ENCODE measurements at regions not wholly inside any gene's neighbourhood (a gene's known extent, or its start where the extent isn't known, plus 50 kb on each side); places are given as distances from the start of the nearest gene placed in this dataset.
A peak's percentile ranks its signal among the peaks of the same experiment; 100 is the strongest.

DNA sequence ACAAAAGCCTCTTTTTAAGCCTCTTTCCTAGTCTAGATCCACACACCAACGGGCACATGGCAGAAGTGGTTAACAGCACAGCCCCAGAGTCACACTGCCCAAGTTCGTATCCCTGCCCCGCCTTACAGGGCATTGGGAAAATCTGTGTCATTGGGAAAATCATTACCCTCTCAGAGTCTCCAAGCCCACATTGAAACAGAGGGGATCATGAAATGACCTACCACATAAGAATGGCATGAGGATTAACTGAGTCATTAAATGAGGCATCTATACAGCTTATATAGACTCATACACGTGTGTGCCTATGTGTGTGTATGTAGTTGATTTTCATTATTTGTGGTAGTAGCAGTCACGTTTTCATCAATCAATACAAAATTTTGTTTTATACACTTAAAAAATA, 469.0 kb upstream of the POU3F3 start:
- no peaks in the 10 kb centered on the region for H3K36me3 ChIP-seq (ENCODE audit: control insufficient read depth in 2 of 2, insufficient read depth in 2 of 2, low read length in 2 of 2)
- no peaks in the 10 kb centered on the region for H3K27me3 ChIP-seq (ENCODE audit: control insufficient read depth in 1 of 2, insufficient read depth in 2 of 2, low read length in 2 of 2)
- H3K9me3 ChIP-seq (ENCODE audit: control insufficient read depth in 2 of 2, low read length in 2 of 2) = peaks cover 0 to 2% of the 10 kb centered on the region in 2 donors
- no peak overlapping the region for H3K9ac ChIP-seq (ENCODE audit: low read length in 2 of 2)
- no peak overlapping the region for H3K4me3 ChIP-seq (ENCODE audit: low read length in 2 of 2)
- H3K27ac ChIP-seq (ENCODE audit: low read length) = no peak overlapping the region
- no peaks in the 10 kb centered on the region for H3K4me1 ChIP-seq (ENCODE audit: control insufficient read depth, insufficient read depth, low read length)

GRCh38 chr2:104385743-104386142, 468.2 kb upstream of the POU3F3 start:
- peaks cover 0 to 2% of the 10 kb centered on the region in 2 donors for H3K9me3 ChIP-seq (ENCODE audit: control insufficient read depth in 2 of 2, low read length in 2 of 2)
- H3K9ac ChIP-seq (ENCODE audit: low read length in 2 of 2) = no peak overlapping the region
- H3K4me3 ChIP-seq (ENCODE audit: low read length in 2 of 2) = no peak overlapping the region
- no peaks in the 10 kb centered on the region for H3K4me1 ChIP-seq (ENCODE audit: control insufficient read depth, insufficient read depth, low read length)
- H3K36me3 ChIP-seq (ENCODE audit: control insufficient read depth in 2 of 2, insufficient read depth in 2 of 2, low read length in 2 of 2) = no peaks in the 10 kb centered on the region
- H3K27me3 ChIP-seq (ENCODE audit: control insufficient read depth in 1 of 2, insufficient read depth in 2 of 2, low read length in 2 of 2) = no peaks in the 10 kb centered on the region
- H3K27ac ChIP-seq (ENCODE audit: low read length) = no peak overlapping the region

- H3K4me3 ChIP-seq (ENCODE audit: low read length in 2 of 2) = no peak overlapping the region
- H3K27me3 ChIP-seq (ENCODE audit: control insufficient read depth in 1 of 2, insufficient read depth in 2 of 2, low read length in 2 of 2) = no peaks in the 10 kb centered on the region
- no peak overlapping the region for H3K27ac ChIP-seq (ENCODE audit: low read length)
- H3K9me3 ChIP-seq (ENCODE audit: control insufficient read depth in 2 of 2, low read length in 2 of 2) = peaks cover 0 to 2% of the 10 kb centered on the region in 2 donors
- no peak overlapping the region for H3K9ac ChIP-seq (ENCODE audit: low read length in 2 of 2)
- H3K36me3 ChIP-seq (ENCODE audit: control insufficient read depth in 2 of 2, insufficient read depth in 2 of 2, low read length in 2 of 2) = no peaks in the 10 kb centered on the region
- no peaks in the 10 kb centered on the region for H3K4me1 ChIP-seq (ENCODE audit: control insufficient read depth, insufficient read depth, low read length)
These were observed 465.6 kb upstream of the POU3F3 start for GRCh38 chr2:104388296-104388695.

- H3K9ac ChIP-seq (ENCODE audit: low read length in 2 of 2) = no peak overlapping the region
- no peak overlapping the region for H3K4me3 ChIP-seq (ENCODE audit: low read length in 2 of 2)
- H3K9me3 ChIP-seq (ENCODE audit: control insufficient read depth in 2 of 2, low read length in 2 of 2) = no peaks in the 10 kb centered on the region
- no peaks in the 10 kb centered on the region for H3K4me1 ChIP-seq (ENCODE audit: control insufficient read depth, insufficient read depth, low read length)
- H3K27ac ChIP-seq (ENCODE audit: low read length) = no peak overlapping the region
- H3K27me3 ChIP-seq (ENCODE audit: control insufficient read depth in 1 of 2, insufficient read depth in 2 of 2, low read length in 2 of 2) = no peaks in the 10 kb centered on the region
- no peaks in the 10 kb centered on the region for H3K36me3 ChIP-seq (ENCODE audit: control insufficient read depth in 2 of 2, insufficient read depth in 2 of 2, low read length in 2 of 2)
These were observed 451.1 kb upstream of the POU3F3 start for GRCh38 chr2:104402825-104403224.

- no peaks in the 10 kb centered on the region for H3K36me3 ChIP-seq (ENCODE audit: control insufficient read depth in 2 of 2, insufficient read depth in 2 of 2, low read length in 2 of 2)
- H3K9ac ChIP-seq (ENCODE audit: low read length in 2 of 2) = no peak overlapping the region
- no peaks in the 10 kb centered on the region for H3K4me1 ChIP-seq (ENCODE audit: control insufficient read depth, insufficient read depth, low read length)
- H3K27me3 ChIP-seq (ENCODE audit: control insufficient read depth in 1 of 2, insufficient read depth in 2 of 2, low read length in 2 of 2) = no peaks in the 10 kb centered on the region
- H3K27ac ChIP-seq (ENCODE audit: low read length) = no peak overlapping the region
- no peaks in the 10 kb centered on the region for H3K9me3 ChIP-seq (ENCODE audit: control insufficient read depth in 2 of 2, low read length in 2 of 2)
- H3K4me3 ChIP-seq (ENCODE audit: low read length in 2 of 2) = no peak overlapping the region
These were observed 449.4 kb upstream of the POU3F3 start for GRCh38 chr2:104404526-104404925.

- H3K27ac ChIP-seq (ENCODE audit: low read length) = no peak overlapping the region
- no peaks in the 10 kb centered on the region for H3K9me3 ChIP-seq (ENCODE audit: control insufficient read depth in 2 of 2, low read length in 2 of 2)
These were observed 448.3 kb upstream of the POU3F3 start for GRCh38 chr2:104405623-104406022.

DNA sequence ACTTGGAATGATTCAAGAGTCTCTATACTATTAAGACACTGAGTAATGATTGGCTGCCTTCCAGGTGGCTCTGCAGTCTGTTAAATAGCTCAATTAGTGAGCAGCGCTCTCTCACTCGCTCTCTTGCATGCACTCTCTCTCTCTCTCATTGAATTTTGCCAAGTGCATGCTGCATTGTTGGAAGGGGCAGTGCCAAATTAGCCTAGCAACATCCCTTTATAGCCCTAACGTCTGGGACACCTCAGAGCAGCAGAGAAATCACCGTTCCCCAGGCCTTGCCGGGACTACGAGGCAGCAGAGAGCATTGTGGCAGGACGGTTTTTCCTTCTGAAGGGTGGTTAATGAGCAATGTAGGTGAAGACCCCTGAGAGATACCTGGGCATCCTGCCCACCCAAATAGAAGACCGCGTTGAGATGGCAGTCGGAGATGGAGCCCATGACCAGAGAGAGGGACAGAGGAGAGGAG, 447.6 kb upstream of the POU3F3 start:
- Histone ChIP-seq H3K4me3 (ENCODE audit: low read length in 2 of 2) (peak overlapping the region in 1 of 2 donors; percentile 9), H3K36me3 (ENCODE audit: control insufficient read depth in 2 of 2, insufficient read depth in 2 of 2, low read length in 2 of 2) (no peaks in the 10 kb centered on the region), H3K27ac (ENCODE audit: low read length) (no peak overlapping the region), H3K4me1 (ENCODE audit: control insufficient read depth, insufficient read depth, low read length) (no peaks in the 10 kb centered on the region), H3K9me3 (ENCODE audit: control insufficient read depth in 2 of 2, low read length in 2 of 2) (no peaks in the 10 kb centered on the region), H3K27me3 (ENCODE audit: control insufficient read depth in 1 of 2, insufficient read depth in 2 of 2, low read length in 2 of 2) (no peaks in the 10 kb centered on the region), H3K9ac (ENCODE audit: low read length in 2 of 2) (no peak overlapping the region)

More at GRCh38 chr2:104405623-104406022, 448.3 kb upstream of the POU3F3 start:
- no peak overlapping the region for H3K4me3 ChIP-seq (ENCODE audit: low read length in 2 of 2)
- no peaks in the 10 kb centered on the region for H3K27me3 ChIP-seq (ENCODE audit: control insufficient read depth in 1 of 2, insufficient read depth in 2 of 2, low read length in 2 of 2)
- no peaks in the 10 kb centered on the region for H3K36me3 ChIP-seq (ENCODE audit: control insufficient read depth in 2 of 2, insufficient read depth in 2 of 2, low read length in 2 of 2)
- H3K4me1 ChIP-seq (ENCODE audit: control insufficient read depth, insufficient read depth, low read length) = no peaks in the 10 kb centered on the region
- H3K9ac ChIP-seq (ENCODE audit: low read length in 2 of 2) = no peak overlapping the region

GRCh38 chr2:104407641-104408040, 446.3 kb upstream of the POU3F3 start:
- Histone ChIP-seq H3K27ac (ENCODE audit: low read length) (no peak overlapping the region), H3K4me3 (ENCODE audit: low read length in 2 of 2) (no peak overlapping the region), H3K9me3 (ENCODE audit: control insufficient read depth in 2 of 2, low read length in 2 of 2) (no peaks in the 10 kb centered on the region), H3K36me3 (ENCODE audit: control insufficient read depth in 2 of 2, insufficient read depth in 2 of 2, low read length in 2 of 2) (no peaks in the 10 kb centered on the region), H3K27me3 (ENCODE audit: control insufficient read depth in 1 of 2, insufficient read depth in 2 of 2, low read length in 2 of 2) (no peaks in the 10 kb centered on the region), H3K4me1 (ENCODE audit: control insufficient read depth, insufficient read depth, low read length) (no peaks in the 10 kb centered on the region), H3K9ac (ENCODE audit: low read length in 2 of 2) (no peak overlapping the region)

DNA sequence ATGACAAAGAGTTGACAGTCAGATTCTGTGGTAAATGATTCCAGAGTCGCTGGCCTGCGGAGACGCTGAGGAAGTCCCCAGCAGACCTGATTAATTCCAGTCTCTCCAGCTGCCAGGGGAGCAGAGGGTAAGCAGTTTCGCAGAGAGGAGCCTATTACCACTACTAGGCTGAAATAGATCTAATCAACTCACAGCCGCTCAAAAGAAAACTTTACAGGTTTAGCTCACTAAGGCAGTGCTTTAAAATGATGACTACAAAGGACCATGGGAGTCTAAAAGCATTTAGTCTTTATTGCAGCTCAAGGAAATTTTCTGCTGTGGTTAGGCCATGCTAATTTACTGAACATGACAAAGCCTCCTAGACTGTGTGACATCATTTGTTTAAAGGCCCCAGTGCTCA, 445.6 kb upstream of the POU3F3 start:
- Histone ChIP-seq H3K9me3 (ENCODE audit: control insufficient read depth in 2 of 2, low read length in 2 of 2) (no peaks in the 10 kb centered on the region), H3K27me3 (ENCODE audit: control insufficient read depth in 1 of 2, insufficient read depth in 2 of 2, low read length in 2 of 2) (no peaks in the 10 kb centered on the region), H3K36me3 (ENCODE audit: control insufficient read depth in 2 of 2, insufficient read depth in 2 of 2, low read length in 2 of 2) (no peaks in the 10 kb centered on the region), H3K4me1 (ENCODE audit: control insufficient read depth, insufficient read depth, low read length) (no peaks in the 10 kb centered on the region), H3K4me3 (ENCODE audit: low read length in 2 of 2) (no peak overlapping the region), H3K27ac (ENCODE audit: low read length) (no peak overlapping the region), H3K9ac (ENCODE audit: low read length in 2 of 2) (no peak overlapping the region)

DNA sequence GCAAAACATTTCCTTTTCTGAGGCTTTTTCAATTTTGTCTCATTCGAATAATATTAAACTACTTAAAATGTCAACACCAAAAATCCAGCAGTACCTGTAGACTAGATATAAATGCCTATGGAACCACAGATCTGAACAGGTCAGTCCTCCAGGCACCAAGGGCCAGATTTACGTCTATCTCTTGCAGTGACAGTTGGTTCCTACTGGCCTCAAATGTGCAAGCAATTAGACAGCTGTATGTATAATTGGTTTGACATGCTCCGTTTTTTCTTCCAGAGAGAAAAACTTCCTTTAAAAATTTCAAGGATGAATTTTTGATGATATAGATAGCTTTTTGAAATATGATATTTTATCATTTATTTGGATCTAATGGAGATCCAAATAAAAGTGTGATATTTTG, 443.8 kb upstream of the POU3F3 start:
- H3K4me1 ChIP-seq (ENCODE audit: control insufficient read depth, insufficient read depth, low read length) = no peaks in the 10 kb centered on the region
- H3K4me3 ChIP-seq (ENCODE audit: low read length in 2 of 2) = no peak overlapping the region
- no peak overlapping the region for H3K27ac ChIP-seq (ENCODE audit: low read length)
- no peaks in the 10 kb centered on the region for H3K36me3 ChIP-seq (ENCODE audit: control insufficient read depth in 2 of 2, insufficient read depth in 2 of 2, low read length in 2 of 2)
- peaks cover 0 to 6% of the 10 kb centered on the region in 2 donors for H3K27me3 ChIP-seq (ENCODE audit: control insufficient read depth in 1 of 2, insufficient read depth in 2 of 2, low read length in 2 of 2)
- H3K9ac ChIP-seq (ENCODE audit: low read length in 2 of 2) = no peak overlapping the region
- no peaks in the 10 kb centered on the region for H3K9me3 ChIP-seq (ENCODE audit: control insufficient read depth in 2 of 2, low read length in 2 of 2)

GRCh38 chr2:104412384-104412783, 441.5 kb upstream of the POU3F3 start:
- Histone ChIP-seq H3K27me3 (ENCODE audit: control insufficient read depth in 1 of 2, insufficient read depth in 2 of 2, low read length in 2 of 2) (peaks cover 0 to 6% of the 10 kb centered on the region in 2 donors), H3K9ac (ENCODE audit: low read length in 2 of 2) (no peak overlapping the region), H3K9me3 (ENCODE audit: control insufficient read depth in 2 of 2, low read length in 2 of 2) (no peaks in the 10 kb centered on the region), H3K36me3 (ENCODE audit: control insufficient read depth in 2 of 2, insufficient read depth in 2 of 2, low read length in 2 of 2) (no peaks in the 10 kb centered on the region), H3K4me1 (ENCODE audit: control insufficient read depth, insufficient read depth, low read length) (no peaks in the 10 kb centered on the region), H3K4me3 (ENCODE audit: low read length in 2 of 2) (no peak overlapping the region), H3K27ac (ENCODE audit: low read length) (no peak overlapping the region)
